ENCODE measurements at regions not wholly inside any gene's neighbourhood (a gene's known extent, or its start where the extent isn't known, plus 50 kb on each side); places are given as distances from the start of the nearest gene placed in this dataset.

DNA sequence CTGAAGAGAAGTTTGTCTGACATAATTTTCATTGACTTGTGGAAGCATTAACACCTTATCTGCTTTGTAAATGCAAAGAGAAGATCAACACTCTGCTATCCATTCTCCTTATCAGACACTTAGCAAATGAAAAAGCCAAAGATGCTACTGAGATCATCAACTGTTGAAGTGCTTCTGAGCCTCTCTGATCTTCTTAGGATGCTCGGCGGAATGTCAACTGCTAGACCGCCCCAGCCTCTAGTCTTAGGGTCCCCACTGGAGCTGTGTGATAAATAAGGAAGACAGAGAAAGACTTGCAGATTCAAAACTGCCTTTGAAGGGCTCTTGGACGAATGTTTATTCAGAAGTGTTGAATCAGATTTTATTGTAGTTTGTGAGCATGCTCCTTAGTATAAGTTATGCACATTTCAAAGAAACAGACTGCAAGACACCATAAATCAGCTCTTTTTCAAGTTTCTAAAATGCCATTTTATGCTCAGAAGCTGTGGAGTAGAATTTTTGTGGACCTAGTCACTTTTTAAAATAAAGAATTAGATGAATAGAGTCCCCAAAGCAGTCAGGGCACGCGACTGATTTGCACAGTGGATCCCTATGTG, 197.9 kb downstream of the DIRAS2 start:
- H3K4me3 ChIP-seq: no peak overlapping the region
- DNase-seq (no peak), ATAC-seq (no peak)
- TF ChIP-seq, protein P1, sequence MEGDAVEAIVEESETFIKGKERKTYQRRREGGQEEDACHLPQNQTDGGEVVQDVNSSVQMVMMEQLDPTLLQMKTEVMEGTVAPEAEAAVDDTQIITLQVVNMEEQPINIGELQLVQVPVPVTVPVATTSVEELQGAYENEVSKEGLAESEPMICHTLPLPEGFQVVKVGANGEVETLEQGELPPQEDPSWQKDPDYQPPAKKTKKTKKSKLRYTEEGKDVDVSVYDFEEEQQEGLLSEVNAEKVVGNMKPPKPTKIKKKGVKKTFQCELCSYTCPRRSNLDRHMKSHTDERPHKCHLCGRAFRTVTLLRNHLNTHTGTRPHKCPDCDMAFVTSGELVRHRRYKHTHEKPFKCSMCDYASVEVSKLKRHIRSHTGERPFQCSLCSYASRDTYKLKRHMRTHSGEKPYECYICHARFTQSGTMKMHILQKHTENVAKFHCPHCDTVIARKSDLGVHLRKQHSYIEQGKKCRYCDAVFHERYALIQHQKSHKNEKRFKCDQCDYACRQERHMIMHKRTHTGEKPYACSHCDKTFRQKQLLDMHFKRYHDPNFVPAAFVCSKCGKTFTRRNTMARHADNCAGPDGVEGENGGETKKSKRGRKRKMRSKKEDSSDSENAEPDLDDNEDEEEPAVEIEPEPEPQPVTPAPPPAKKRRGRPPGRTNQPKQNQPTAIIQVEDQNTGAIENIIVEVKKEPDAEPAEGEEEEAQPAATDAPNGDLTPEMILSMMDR (IDR thresholded peaks at IDR 0.05): no peak
- no peaks in the 10 kb centered on the region for H3K36me3 ChIP-seq (ENCODE audit: low read depth)
- intact Hi-C loops (cut with DNase I, micrococcal nuclease): no loop called here
- no peaks in the 10 kb centered on the region for H3K4me1 ChIP-seq (ENCODE audit: low read depth)
- no peaks in the 10 kb centered on the region for H3K9me3 ChIP-seq

DNA sequence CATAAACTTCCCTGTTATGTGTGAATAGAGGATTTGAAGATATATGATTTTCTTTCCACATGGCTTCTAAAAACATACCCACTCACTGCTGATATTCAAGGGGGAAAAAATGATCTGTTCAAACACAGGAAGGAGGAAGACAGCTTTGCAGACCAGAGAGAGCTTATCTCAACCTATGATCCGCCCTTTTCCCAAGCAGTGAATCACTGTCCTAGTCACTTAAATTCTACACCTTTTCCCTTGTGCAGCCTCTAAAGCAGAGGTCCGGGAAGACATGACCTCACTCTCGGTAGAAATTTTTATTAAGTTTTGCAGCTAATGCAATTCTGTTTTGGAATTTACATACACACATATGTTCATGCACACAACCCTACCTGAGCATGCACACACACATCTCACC, 197.2 kb downstream of the DIRAS2 start:
- TF ChIP-seq, protein P1 (IDR thresholded peaks at IDR 0.05): no peak
- no peaks in the 10 kb centered on the region for H3K36me3 ChIP-seq (ENCODE audit: low read depth)
- no peak overlapping the region for H3K4me3 ChIP-seq
- H3K4me1 ChIP-seq (ENCODE audit: low read depth): no peaks in the 10 kb centered on the region
- ATAC-seq (no peak), DNase-seq (no peak)
- no peaks in the 10 kb centered on the region for H3K9me3 ChIP-seq
- intact Hi-C loops (cut with DNase I, micrococcal nuclease): no loop called here

DNA sequence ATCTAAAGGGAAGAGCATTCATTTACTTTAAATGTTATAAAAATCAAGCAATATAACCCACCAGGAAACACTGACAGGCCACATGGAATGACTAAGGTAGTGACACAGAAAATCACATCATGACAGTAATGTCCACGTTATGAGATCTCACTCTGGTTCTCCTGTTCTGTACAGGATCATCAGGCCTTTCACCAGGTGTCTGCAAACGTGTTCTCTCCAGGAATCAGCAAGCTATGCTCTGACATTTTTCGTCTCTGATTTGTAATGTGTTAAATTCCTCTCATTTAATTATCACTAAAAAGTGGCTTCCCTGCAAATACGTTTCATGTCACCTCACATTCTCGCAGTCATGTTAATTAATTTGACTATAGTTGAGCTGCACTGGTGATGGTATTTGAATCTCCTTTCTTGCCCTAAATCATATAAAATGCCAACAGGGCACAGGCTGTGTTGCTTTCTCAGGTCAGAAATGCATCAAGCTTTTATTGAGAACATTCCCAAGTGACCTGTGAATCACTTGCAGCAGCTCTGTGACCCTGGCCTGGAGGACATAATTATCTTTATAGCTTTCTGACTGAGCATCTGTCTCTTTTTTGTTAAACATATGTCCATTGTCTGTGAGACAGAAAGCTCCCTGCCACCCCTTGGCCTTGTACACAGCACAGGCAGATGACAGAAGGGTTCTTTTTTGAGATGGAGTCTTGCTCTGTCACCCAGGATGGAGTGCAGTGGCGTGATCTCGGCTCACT, 196.2 kb downstream of the DIRAS2 start:
- H3K9me3 ChIP-seq: no peaks in the 10 kb centered on the region
- no peaks in the 10 kb centered on the region for H3K4me1 ChIP-seq (ENCODE audit: low read depth)
- H3K4me3 ChIP-seq: no peak overlapping the region
- intact Hi-C loops (cut with DNase I, micrococcal nuclease): no loop called here
- DNase-seq: no peak
- ATAC-seq: no peak
- no peaks in the 10 kb centered on the region for H3K36me3 ChIP-seq (ENCODE audit: low read depth)
- TF ChIP-seq, protein P1 (IDR thresholded peaks at IDR 0.05): no peak

DNA sequence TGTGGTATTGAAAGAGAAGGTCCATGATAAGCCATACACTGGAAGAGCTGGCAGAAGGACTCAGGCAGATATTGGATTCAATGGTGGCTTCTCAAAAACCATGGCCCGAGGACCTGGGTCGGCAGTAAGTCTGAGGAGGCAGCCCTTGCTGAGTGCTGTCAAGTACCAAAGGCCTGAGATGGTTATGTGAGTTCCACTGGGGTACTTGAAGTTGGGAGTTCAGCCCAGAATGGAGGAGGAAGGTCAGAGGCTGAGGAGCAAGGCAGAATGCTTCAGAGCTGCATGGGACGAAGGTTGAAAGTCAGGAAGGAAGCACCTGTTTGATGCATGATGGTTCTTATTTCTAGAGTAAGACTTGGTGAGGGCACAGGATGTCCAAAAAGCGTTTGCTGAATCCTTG, 194.9 kb downstream of the DIRAS2 start:
- DNase-seq (no peak), ATAC-seq (no peak)
- TF ChIP-seq, protein P1 (IDR thresholded peaks at IDR 0.05): no peak
- no peaks in the 10 kb centered on the region for H3K4me1 ChIP-seq (ENCODE audit: low read depth)
- H3K36me3 ChIP-seq (ENCODE audit: low read depth): no peaks in the 10 kb centered on the region
- intact Hi-C loops (cut with DNase I, micrococcal nuclease): no loop called here
- H3K9me3 ChIP-seq: no peaks in the 10 kb centered on the region
- H3K4me3 ChIP-seq: no peak overlapping the region

DNA sequence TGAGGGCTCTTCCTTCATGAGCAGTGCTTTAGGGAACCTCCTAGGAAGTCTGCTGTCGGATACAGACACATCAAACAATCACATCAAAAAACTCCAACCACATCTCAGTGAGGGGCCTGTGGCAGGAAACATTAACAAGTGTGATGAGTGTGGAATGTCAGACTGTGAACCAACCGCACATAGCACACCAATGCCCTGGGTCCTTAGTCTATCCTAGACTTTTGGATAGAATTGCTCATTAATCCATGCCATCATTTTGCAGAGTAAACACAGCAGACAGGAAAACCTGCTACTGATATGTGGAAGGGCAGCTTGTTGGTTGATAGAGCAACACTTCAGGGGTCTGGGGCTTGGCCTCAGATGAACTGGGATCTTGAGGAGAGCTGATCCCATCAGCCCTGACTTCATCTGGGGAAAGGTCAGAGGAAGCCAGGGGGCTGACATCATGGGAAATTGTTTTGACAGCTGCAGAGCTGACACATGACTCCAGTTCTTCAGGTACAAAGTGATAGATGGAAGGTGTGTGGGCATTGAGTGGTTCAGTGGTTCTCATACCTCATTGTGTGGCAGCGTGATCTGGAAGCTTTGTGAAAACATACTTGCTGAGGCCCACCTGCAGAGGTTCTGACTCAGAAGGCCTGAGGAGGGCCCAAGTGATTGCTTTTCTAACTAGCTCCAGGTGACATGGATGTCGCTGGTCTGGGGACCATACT, 193.3 kb downstream of the DIRAS2 start:
- intact Hi-C loops (cut with DNase I, micrococcal nuclease): no loop called here
- no peaks in the 10 kb centered on the region for H3K4me1 ChIP-seq (ENCODE audit: low read depth)
- ATAC-seq (no peak), DNase-seq (no peak)
- H3K36me3 ChIP-seq (ENCODE audit: low read depth): no peaks in the 10 kb centered on the region
- no peaks in the 10 kb centered on the region for H3K9me3 ChIP-seq
- H3K4me3 ChIP-seq: no peak overlapping the region
- TF ChIP-seq, protein P1 (IDR thresholded peaks at IDR 0.05): no peak
